SK-N-MC (cell line): ENCODE measurements at regions not wholly inside any gene's neighbourhood (a gene's known extent, or its start where the extent isn't known, plus 50 kb on each side); places are given as distances from the start of the nearest gene placed in this dataset.
"Not testable (repeated sequence)": the region's sequence is repeated elsewhere in the genome, so short reads cannot be mapped to it uniquely, and the experiment has no call there.

Experiments used
- DNase-seq: peaks from one replicate; pipeline ENCODE4 v3.0.0-alpha.2; 2011; ENCODE audit warnings: low read depth, low spot score
- H3K27ac ChIP-seq: fragments of 200-600 bp; sonication (generic); 2 replicates; pipeline ENCODE4 v1.5.1; 2016; ENCODE audit warnings: mixed run types
- H3K36me3 ChIP-seq: fragments of 200-600 bp; sonication (generic); 2 replicates; pipeline ENCODE4 v1.6.1; 2017; ENCODE audit warnings: antibody characterized with exemption, low read length, mixed read lengths; ENCODE audit not compliant: insufficient read depth
- H3K4me3 ChIP-seq: fragments of 200-600 bp; sonication (generic); 2 replicates; pipeline ENCODE4 v1.5.1; 2016
- H3K9ac ChIP-seq: fragments of 200-600 bp; sonication (generic); 2 replicates; pipeline ENCODE4 v1.8.0; 2017; ENCODE audit warnings: mixed run types, mixed read lengths; ENCODE audit not compliant: insufficient read length
- H3K9me3 ChIP-seq: fragments of 200-600 bp; sonication (generic); 2 replicates; pipeline ENCODE4 v1.6.1; 2017; ENCODE audit warnings: low read depth, mild to moderate bottlenecking, antibody characterized with exemption, low read length, moderate library complexity, mixed read lengths
- EZH2 ChIP-seq: fragments of 200-600 bp; sonication (generic); IDR thresholded peaks from one replicate; pipeline ENCODE4 v1.6.1; 2017; ENCODE audit warnings: antibody characterized with exemption
- FOXP2 ChIP-seq: optimal IDR thresholded peaks from 2 replicates; pipeline ENCODE3; 2011; ENCODE audit warnings: mild to moderate bottlenecking, moderate library complexity; ENCODE audit not compliant: insufficient read depth; ENCODE audit errors: extremely low read length, control extremely low read depth
- POLR2AphosphoS5 ChIP-seq: IDR thresholded peaks from 2 replicates; pipeline ENCODE4 v1.6.1; 2012; ENCODE audit warnings: mild to moderate bottlenecking, low read depth, low read length, borderline replicate concordance

GRCh38 chr2:175293195-175293594 is 111.7 kb upstream of the ATP5MC3 start:
- TF ChIP-seq POLR2AphosphoS5 = no peak
- TF ChIP-seq FOXP2 = no peak
- TF ChIP-seq EZH2 = no peak
- DNase-seq = no peak
- no peak overlapping the region for H3K27ac ChIP-seq
- H3K4me3 ChIP-seq = no peak overlapping the region
- H3K36me3 ChIP-seq = no peaks in the 10 kb centered on the region
- H3K9ac ChIP-seq = no peak overlapping the region
- H3K9me3 ChIP-seq = no peaks in the 10 kb centered on the region

- H3K4me3 ChIP-seq = no peak overlapping the region
- no peak overlapping the region for H3K9ac ChIP-seq
- no peaks in the 10 kb centered on the region for H3K9me3 ChIP-seq
- no peaks in the 10 kb centered on the region for H3K36me3 ChIP-seq
- TF ChIP-seq EZH2 = no peak
- TF ChIP-seq FOXP2 = no peak
- TF ChIP-seq POLR2AphosphoS5 = no peak
- H3K27ac ChIP-seq = no peak overlapping the region
- no peak for DNase-seq
Measured at GRCh38 chr2:175282886-175283285, 101.4 kb upstream of the ATP5MC3 start.

- peak; percentile 28 for DNase-seq
- TF ChIP-seq FOXP2 (no peak), EZH2 (no peak)
- H3K4me3 ChIP-seq = no peak overlapping the region
Measured at GRCh38 chr2:175282300-175282699, 100.8 kb upstream of the ATP5MC3 start.

GRCh38 chr2:175277772-175278171 is 96.3 kb upstream of the ATP5MC3 start:
- H3K27ac ChIP-seq = no peak overlapping the region
- no peaks in the 10 kb centered on the region for H3K36me3 ChIP-seq
- DNase-seq = peak; percentile 61
- 0 out of 2 replicates have a peak overlapping the region, but pooled peaks have one; percentile 22 for H3K4me3 ChIP-seq
- TF ChIP-seq FOXP2 (no peak), EZH2 (no peak), POLR2AphosphoS5 (no peak; the same call in 1 of the 2 replicates)
- H3K9me3 ChIP-seq = no peaks in the 10 kb centered on the region
- H3K9ac ChIP-seq = no peak overlapping the region

More at GRCh38 chr2:175282300-175282699, 100.8 kb upstream of the ATP5MC3 start:
- no peaks in the 10 kb centered on the region for H3K9me3 ChIP-seq
- H3K27ac ChIP-seq = no peak overlapping the region
- H3K36me3 ChIP-seq = no peaks in the 10 kb centered on the region
- no peak overlapping the region for H3K9ac ChIP-seq

- H3K9ac ChIP-seq = no peak overlapping the region
- TF ChIP-seq POLR2AphosphoS5 = no peak
- TF ChIP-seq EZH2 = no peak
- TF ChIP-seq FOXP2 = no peak
- no peak overlapping the region for H3K27ac ChIP-seq
- DNase-seq = no peak
- no peak overlapping the region for H3K4me3 ChIP-seq
- H3K9me3 ChIP-seq = no peaks in the 10 kb centered on the region
- no peaks in the 10 kb centered on the region for H3K36me3 ChIP-seq
Measured at GRCh38 chr2:175275539-175275938, 94.0 kb upstream of the ATP5MC3 start.

- DNase-seq = no peak
- Histone ChIP-seq H3K4me3 (no peak overlapping the region), H3K9ac (no peak overlapping the region), H3K36me3 (no peaks in the 10 kb centered on the region), H3K9me3 (no peaks in the 10 kb centered on the region), H3K27ac (no peak overlapping the region)
- TF ChIP-seq EZH2 (no peak), POLR2AphosphoS5 (no peak), FOXP2 (no peak)
Measured at GRCh38 chr2:175259164-175259563, 77.7 kb upstream of the ATP5MC3 start.

- Histone ChIP-seq H3K9me3 (no peaks in the 10 kb centered on the region), H3K9ac (no peak overlapping the region), H3K27ac (no peak overlapping the region), H3K36me3 (no peaks in the 10 kb centered on the region), H3K4me3 (no peak overlapping the region)
- TF ChIP-seq EZH2 (no peak), POLR2AphosphoS5 (no peak), FOXP2 (no peak)
- no peak for DNase-seq
Measured at GRCh38 chr2:175256806-175257585, 75.5 kb upstream of the ATP5MC3 start.

- not testable (repeated sequence) for H3K9me3 ChIP-seq, H3K36me3 ChIP-seq, H3K4me3 ChIP-seq, DNase-seq, H3K9ac ChIP-seq, H3K27ac ChIP-seq
Measured at GRCh38 chr2:175256391-175256790, 74.9 kb upstream of the ATP5MC3 start.

- DNase-seq = no peak
- Histone ChIP-seq H3K4me3 (no peak overlapping the region), H3K36me3 (no peaks in the 10 kb centered on the region), H3K9ac (no peak overlapping the region), H3K9me3 (no peaks in the 10 kb centered on the region), H3K27ac (no peak overlapping the region)
- TF ChIP-seq FOXP2 (no peak), POLR2AphosphoS5 (no peak), EZH2 (no peak)
Measured at GRCh38 chr2:175253871-175254270, 72.4 kb upstream of the ATP5MC3 start.
